ENCODE measurements at regions not wholly inside any gene's neighbourhood (a gene's known extent, or its start where the extent isn't known, plus 50 kb on each side); places are given as distances from the start of the nearest gene placed in this dataset.

- TF ChIP-seq EZH2 (IDR thresholded peaks at IDR 0.05) (no peak), POLR2AphosphoS5 (IDR thresholded peaks at IDR 0.05; ENCODE audit: borderline replicate concordance, low read depth, low read length) (no peak), FOXP2 (optimal IDR thresholded peaks at IDR 0.05; ENCODE audit: control extremely low read depth, extremely low read length, insufficient read depth) (no peak)
Observed at GRCh38 chr2:151049746-151050145, 211.9 kb downstream of the RBM43 start.
